ENCODE measurements at regions not wholly inside any gene's neighbourhood (a gene's known extent, or its start where the extent isn't known, plus 50 kb on each side); places are given as distances from the start of the nearest gene placed in this dataset.

DNA sequence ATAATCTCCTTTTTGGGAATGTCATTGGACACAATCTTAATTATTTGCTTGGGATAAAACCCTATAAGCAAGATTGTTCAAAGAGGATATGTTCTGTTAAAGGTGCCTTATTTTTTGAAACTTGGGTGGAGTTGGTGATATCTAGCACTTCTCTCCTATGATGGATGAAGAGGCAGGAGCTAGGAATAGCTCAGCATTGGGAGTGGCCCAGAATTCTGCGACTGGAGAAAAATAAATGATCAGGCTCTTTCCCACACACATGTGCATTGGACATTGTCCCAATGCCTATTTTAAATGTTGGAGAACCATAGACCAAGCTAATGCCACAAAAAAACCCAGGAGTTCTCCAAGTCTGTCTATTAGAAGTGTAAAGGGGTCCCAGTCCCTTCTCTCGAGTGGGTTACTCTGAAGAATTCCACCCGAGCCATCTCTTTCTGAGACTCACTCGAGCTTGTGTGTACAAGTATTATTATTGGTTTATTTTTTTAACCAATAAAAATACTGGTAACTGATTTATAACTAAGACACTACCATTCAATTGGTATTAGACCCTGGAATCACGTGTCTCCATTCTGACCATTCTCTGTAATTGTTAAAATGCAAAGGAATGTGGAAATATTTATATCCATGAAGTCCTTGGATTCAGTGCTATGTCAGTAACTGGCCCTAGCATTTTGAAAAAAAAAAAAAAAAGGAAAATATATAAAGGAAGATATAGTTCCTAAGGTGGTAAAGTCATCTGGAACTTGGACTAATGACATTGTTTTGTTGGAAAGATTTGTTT, 437.5 kb upstream of the TMEM132C start:
- no peak for DNase-seq

DNA sequence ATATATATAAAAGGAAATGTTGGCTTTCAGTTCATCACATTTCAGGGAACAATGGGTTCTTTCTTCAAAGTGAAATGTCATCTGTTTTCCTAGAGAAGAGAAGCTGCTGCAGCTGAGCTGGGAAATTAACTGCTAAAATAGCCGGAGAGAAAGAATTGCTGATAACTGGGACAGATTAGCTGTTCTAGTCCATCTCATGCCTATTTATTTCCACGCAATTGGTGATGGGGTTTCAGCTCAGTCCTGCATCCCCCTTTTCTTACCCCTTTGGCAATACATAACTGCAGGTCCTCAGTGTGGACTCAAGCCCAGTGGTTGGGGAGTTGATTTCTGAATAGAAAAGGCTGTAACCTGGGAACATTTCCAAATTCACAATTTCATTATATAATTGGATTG, 436.9 kb upstream of the TMEM132C start:
- no peak for DNase-seq

DNA sequence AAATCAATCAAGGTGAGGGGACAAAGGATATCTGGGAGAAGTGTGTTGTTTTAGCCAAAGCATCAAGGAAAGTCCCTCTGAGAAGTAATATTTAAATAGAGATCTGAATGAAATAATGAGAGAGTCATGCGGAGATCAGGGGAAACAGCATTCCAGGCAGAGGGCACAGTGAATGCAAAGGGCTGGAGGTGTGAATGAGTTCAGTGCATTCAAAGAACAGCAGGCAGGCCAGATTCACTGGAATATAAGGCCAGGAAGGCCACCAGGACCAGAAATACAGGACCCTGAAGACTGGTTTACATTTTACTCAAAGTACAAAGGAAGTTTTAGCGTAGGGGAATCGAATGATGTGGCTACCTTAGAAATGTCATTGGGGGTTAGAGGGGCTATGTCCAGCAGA, 436.2 kb upstream of the TMEM132C start:
- DNase-seq: no peak

DNA sequence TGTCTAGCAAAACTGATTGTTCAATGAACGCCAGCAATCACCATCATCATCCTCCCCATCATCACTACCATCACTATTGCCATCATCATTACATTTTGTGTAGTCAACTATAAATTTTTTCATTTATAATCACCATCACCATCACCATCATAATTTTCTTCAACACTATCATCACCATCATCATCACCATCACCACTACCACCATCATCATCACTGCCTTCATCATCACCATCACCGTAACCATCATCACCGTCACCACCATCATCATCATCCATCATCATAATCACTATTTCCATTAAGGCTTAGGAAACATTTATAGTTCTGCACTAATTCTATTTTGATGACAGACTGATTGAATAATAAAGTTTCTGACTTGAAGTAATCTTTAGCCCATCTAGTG, 434.8 kb upstream of the TMEM132C start:
- DNase-seq: no peak

DNA sequence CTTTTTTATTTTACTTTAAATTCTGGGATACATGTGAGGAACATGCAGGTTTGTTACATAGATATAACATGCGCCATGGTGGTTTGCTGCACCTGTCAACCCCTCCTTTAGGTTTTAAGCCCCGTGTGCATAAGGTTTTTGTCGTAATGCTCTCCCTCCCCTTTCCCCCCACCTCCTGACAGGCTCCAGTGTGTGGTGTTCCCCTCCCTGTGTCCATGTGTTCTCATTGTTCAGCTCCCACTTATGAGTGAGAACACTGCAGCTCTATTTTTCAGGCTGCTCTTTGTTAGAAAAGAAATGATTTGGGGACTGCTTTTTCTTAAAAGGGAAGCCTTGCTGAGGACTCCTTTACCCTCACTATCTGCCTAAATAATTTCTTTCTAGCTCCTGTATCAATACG, 430.2 kb upstream of the TMEM132C start:
- peak; percentile 50 for DNase-seq

DNA sequence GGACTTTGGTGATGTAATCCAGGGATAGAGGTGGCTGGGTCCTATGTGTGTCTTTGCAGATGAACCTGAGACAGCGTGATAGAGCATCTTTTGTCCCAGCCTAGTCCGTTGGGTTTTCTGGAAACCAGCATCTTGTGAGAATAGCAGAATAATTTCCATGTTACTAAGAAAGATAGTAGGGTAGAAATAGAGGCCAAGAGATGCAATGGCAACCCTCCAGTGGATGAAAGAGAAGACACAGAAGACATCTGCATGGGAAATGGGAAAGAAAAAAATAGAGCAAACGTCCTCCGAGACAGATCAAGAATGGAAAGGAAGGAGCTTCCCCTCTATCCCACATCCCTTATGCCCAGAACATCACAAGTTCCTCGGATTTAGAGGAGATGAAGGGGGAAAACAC, 409.3 kb upstream of the TMEM132C start:
- no peak for DNase-seq

DNA sequence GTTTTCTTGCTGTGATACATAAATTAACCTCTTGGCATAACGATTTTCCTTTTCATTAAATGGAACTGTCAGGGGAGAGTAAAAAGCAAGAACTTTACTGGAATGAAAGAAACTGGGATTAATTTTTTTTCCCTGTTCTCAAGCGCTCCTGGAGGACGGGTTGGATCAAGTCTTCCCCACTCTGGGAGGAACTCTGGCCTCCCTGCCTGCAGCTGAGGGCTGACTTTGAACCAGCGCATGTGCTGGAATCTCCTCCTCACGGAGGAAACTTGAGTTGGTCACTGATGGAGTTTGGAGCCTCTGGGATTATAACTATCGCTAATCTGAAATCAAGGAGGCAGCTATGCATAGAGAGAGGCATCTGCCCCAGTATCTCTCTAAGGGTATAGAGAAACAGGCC, 406.4 kb upstream of the TMEM132C start:
- DNase-seq: no peak

DNA sequence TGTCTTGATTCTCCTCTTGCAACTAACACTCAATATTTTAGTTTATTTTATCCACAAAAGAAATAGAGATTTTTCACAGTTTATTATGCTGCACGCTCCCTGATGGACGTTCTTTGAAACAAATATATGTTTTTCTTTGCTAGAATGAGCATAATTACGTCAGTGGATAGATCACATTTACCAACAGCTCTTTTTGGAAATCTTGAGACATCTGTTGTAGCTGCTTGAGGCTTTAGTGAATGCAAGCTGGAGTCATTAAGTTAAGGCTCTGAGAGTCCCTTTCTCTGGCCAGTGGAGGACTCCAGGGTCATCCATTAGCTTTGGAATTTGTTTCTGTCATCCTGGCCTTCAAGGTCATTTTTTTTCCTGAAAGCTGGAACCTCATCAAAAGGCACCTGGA, 405.6 kb upstream of the TMEM132C start:
- DNase-seq: no peak

DNA sequence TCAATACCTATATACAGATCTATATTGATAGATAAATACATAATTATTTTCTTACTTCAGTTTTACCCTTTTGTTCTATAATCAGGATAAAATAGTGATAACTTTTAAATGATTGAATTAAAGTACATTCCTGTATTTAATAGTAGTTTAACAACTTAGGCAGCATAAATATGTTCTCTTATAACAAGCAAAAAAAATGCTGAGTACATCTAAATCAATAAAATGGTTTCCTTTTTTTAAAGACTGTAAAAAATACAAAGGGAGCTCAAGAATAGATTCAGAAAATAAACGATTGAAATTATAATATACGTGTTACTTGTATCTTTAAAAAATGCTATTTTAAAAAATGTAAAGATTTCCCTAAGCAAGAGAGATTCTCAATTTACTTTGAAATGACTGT, 393.7 kb upstream of the TMEM132C start:
- DNase-seq: no peak

DNA sequence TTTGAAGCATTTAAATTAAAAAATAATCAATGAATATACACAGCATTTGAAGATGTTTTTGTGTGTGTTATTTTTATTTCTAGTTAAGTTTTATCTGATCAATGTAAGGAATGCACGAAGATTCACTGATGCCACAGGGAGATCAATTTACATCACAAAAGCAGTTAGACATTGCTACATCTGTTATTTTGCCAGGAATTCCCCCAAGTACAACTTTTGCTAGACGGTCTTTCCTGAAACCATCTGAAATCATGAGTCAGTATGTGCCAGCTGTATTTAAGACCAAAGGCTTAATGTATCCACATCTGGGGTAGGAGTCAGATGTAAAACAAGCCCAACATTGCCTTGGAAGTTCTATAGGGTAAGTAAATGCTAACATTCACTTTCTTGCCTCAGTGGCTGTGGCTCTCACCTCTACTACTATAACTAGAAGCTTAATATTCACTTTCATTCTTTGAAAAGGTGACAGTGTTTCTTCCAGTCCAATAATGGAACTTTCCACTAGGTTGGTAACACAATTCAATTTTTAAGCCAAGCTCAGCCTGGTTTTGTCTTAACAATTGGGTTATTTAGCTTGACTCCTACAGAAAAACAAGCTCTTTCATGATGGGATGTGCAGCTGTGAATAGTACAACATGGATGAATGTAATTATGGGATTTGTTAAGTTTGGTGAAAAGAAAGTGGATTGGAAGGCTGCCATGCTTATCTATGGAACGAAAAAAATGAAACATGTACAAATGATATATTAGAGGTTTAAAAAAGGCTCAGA, 385.4 kb upstream of the TMEM132C start:
- DNase-seq: no peak

DNA sequence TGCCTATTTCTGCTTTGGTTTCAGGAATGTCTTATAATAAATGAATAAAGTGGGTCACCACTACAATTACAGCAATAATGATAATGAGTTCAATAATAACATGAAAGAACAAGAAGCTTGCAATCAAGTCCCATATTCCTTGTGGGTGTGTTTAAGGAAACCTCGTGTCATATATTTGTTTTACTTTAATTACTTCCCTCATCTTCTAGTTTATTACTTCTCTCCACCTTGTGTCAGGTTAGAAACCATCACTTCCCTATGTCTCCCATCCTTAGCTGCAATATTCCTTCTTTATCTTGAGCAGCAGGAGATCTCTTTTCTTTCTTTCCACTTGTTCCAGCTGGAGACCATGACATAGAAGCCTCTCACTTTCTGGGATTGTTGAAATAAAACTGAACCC, 384.0 kb upstream of the TMEM132C start:
- no peak for DNase-seq

DNA sequence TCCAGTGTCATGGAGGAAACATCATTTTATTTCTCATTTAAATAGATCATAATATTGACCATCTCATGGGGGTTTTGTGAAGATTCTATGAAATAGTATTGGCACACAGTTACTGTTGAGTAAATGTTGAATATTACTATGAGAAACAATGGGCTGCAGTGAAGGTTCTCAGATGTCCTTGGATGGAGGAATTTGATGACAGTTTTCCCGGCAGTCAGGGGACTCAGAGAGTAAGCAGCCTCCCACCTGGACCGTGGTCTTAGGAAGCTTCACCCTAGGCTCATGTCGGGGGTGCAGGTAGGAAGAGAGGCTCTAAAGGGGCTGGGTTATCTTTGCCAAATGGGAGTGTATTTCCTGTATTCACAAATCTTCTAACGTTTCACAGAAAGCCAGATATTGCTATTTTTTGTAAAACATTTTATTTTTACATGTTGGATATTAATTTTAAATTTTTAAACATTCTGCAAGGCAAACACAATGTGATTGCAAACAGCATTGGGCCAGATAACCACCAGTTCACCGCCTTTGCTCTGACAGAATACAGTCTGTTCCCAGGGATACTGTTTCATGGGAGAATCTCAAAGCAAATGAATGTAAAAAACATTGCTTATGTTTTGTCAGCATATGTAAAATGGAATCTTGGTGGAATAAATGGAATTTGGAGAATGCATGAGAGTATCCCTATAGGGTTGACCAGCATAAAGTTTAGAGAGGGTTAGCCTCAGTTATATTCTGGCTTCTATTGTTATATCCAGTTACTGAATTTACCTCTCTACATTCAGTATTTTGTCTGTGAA, 380.8 kb upstream of the TMEM132C start:
- DNase-seq: no peak

DNA sequence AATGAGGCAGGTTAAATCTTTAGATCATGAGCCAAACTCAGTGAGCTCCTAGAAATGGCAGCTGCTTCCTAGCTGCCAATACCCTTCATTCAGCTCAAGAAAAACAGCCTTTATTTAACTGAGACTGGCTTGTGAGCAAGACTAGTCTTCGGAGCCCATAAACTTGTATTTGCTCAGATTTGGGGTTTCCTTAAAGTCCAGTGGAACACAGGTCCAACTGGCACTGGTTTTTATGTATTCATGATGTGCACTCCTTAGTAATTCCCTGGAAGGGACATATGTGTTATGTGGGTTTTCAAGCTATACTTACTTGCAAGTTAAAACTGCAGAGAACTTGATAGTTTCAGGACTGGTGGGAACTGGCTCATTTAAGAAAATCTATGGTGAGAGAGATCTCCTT, 380.1 kb upstream of the TMEM132C start:
- no peak for DNase-seq

DNA sequence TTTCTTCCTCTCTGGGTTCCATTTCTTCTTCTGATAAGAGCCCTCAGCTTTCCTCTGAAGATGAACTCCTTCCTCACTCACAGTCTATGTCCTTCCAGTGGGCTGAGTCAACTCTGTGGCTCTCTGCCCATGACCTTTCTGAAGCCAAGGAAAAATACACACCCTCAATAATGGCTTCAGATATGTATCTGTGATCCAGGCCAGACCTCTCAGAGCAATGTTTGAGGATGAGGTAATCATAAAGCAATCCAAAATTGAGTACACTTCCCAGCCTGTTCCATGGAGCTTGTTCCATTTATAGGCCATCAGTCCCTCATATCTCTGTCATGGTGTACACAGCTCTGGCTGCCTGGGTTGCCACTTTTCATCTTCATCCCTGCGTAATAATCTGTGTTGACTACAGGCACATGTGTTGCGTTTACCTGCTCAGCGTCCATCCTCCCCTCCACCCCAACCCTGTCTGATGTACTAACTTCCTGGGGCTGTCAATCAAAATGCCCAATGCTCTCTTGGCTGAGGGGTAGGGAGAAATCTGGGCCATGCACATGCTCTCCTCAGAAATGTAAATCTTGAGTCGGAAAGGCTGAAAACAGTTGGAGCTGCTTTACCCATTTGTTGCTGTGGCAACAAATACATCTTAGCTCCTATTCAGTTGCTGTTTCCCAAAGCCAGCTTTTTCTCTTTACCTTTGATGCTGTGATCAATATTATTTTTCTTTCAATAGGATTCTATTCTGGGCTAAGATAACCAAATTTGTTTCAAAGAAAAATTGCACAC, 377.8 kb upstream of the TMEM132C start:
- no peak for DNase-seq

DNA sequence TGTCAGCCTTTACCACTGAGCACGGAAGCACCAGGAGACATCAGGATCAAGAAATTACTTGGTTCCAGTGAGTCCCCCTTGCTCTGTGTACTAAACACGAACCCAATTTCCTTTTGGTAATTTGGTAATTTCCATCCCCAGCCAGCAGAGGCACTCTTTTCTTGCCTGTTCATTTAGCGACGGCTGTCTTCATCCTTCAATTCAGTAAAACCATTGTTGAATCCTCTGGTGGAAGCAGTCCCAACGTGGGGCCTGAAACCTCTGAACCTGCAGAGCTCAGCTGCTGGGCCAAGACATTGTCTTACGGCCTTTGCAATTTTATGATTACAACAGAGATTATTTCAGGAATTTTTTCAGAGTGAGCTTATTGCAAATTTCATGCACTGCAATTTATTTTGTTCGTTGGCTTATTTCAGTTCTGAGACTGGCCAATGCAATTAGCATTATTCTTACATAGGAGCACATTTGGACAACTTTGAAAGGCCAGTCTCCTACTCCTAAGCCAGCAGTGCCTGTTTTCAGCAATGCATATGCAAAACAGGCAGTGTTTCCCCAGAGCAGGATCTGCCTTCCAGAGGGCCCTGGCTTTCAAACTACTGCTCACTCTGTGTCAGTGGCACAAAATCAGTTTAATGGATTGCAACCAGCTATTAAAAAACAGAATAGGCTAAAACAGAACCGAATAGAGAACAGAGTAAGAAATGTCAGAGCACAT, 372.9 kb upstream of the TMEM132C start:
- no peak for DNase-seq

DNA sequence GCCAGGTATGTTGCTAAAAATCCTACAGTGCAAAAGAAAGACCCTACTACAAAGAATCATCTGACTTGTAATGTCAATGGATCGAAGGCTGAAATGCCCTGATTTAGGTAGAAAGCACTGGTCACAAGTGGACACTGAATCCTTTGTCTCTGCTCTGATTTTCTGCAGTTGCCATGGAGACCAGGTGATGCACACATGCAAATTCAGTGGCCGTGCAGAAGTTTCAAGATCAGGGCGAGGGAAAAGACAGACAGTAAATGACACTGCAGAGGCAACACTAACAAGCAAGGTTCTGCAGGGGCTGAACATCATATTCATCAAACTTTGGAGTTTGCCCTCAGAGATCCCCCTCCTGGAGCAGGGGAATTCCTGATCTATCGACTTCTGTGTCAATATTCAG, 370.3 kb upstream of the TMEM132C start:
- no peak for DNase-seq

DNA sequence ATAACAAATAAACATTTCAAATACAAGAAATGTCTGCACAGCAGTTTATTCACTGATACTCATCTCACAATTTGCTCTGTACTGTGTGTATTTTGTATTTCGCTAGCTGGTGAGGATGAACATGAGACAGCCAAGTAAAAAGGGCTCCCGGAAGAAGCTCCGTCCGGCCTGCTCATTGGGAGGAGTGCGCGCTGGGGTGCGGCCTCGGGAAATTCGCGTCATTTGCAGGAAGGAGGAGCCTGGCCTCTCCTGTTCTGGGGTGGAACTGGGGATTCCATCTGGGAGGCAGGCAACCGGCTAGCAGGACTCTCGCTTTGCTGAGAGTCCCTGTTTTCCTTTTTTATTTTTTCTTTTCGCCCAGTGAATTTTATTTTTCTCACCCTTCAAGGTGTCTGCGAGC, 368.4 kb upstream of the TMEM132C start:
- DNase-seq: no peak

DNA sequence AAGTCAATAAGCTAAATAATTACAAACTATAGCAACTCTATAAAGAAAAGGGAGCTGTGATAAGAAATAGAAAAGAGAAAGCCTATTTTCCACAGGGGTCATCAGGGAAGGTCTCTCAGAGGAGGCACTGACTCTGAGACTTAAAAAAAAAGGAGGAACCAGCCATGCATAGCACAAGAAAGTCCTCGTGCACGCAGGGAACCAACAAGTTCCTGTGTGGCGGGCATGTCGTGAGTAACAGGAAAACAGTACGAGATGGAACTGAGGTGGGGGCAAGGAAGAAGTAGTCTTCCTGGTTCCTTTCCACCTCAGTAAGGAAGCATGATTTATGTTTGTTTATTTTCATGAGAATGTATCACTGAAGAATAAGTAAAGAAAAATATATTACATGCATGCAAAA, 367.0 kb upstream of the TMEM132C start:
- no peak for DNase-seq

DNA sequence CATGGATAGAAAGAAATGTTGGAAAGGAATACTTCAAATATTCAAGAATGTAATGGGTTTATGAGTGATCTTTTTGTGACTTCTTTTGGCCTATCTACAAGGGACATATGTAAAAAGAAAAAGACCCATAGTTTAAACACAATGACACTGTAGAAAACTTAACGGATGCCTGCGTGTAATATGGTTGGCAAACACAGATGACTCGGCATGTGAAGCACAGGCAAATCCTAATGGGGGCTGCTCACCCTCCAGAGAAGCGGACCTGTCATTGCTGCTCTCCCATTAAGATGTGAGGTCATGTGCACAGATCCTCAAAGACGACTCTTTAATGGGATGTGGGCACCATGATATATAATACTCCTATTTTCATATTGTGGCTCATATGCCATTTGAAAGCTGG, 366.6 kb upstream of the TMEM132C start:
- DNase-seq: no peak

DNA sequence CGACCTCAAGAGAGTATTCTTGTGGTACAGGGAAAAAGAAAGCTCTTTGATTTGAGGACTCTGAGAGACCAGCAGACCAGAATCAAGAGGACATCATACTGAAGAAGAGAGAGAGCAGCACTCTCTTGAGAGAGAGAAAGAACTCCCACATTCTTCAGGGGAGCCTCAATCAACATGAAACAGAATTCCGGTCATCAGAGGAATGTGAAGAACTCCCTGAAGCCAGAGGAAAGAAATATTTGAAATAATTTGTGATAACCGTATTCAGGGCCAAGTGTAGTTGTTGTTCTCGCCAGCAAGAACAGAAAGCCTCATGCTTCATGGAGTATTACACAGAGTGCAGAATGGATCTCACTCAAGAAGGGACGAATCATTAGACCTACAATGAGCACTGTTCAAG, 363.8 kb upstream of the TMEM132C start:
- DNase-seq: no peak

DNA sequence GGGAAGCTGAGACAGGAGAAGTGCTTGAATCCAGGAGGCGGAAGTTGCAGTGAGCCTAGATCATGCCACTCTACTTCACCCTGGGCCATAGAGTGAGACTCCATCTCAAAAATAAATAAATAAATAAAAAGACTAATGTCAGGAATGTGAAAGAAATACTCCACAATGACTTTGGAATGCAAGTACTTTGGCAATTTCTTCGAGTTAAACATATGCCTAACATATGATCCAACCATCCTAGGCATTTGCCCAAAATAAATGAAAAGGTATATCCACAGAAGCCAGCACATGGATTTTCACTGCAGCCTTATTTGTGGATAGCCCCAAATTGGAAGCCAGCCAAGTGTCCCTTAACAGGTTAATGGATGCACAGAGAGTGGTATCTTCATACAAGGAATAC, 357.9 kb upstream of the TMEM132C start:
- no peak for DNase-seq

DNA sequence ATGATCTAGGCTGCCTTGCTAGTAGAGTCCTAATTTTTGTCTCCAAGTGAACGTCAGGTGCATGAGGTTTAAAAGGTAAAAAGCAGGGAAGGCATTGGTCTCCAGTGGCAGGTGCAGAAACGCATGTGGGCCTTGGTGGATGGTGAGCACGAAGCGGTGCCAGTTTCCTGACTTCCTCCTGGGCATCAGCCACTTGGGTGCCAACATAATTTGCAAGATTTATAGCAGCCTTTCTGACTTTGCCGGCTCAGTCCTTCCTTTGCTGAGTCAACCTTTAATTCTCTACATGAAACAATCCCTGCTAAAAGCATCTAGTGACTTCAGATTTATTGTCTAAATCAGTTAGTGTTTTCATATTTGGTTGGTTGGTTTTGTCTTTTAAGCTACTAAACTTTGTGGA, 355.7 kb upstream of the TMEM132C start:
- no peak for DNase-seq
